CD4-positive, alpha-beta T cell treated with Interleukin-6 at 100 ng/mL for 8 hours (primary cell): ENCODE measurements at regions not wholly inside any gene's neighbourhood (a gene's known extent, or its start where the extent isn't known, plus 50 kb on each side); places are given as distances from the start of the nearest gene placed in this dataset.
"Not testable (repeated sequence)": the region's sequence is repeated elsewhere in the genome, so short reads cannot be mapped to it uniquely, and the experiment has no call there.

ENCODE experiments used
- DNase-seq: peaks from one replicate; pipeline ENCODE4 v3.0.0-alpha.2; 2020; ENCODE audit warnings: mixed read lengths, low spot score

GRCh38 chr16:29234536-29235275 lies 171.8 kb downstream of the NPIPB11 start:
- DNase-seq, result not testable (repeated sequence)

GRCh38 chr16:29233705-29234404 lies 172.7 kb downstream of the NPIPB11 start:
- not testable (repeated sequence) for DNase-seq

DNA sequence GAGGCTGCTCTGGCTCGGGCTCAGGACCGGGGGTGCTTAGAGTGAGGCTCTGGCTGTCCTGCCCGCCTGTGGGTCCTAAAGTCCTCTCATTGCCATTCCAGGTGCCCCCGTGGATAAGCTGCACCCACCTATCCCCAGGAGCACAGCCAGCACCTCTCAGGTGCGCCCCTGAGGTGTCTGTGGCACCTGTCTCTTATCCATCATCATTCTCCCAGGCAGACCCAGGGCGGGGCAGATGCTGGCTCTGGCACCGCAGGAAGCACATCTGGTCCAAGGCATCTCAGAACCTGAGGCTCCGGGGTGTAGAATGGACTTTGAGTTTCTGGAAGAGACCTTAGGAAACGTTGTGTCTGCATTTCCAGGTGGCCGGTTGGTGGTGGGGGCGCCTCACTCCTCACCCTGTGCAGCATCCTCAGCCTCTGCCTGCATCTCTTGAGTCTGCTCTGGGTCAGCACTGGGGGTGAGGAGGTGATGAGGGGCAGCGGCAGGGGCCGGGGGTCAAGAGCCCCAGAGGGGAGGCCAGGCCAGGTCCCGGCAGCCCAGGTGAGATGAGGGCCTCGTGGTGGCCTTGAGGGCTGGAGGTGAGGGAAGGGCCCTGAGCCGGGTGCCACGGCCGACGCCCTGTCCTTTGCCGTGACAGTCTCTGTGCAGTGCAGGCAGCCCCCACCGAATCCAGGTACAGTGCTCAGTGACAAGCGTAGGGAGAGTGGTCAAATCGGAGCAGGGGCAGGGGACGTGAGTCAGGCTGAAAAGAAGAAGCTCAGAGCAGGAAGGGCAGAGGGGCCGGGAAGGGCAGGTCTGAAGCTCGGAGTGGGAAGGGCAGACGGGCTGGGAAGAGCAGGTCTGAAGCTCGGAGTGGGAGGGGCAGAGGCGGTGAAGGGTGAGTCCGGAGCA lies 173.5 kb downstream of the NPIPB11 start:
- no peak for DNase-seq

DNA sequence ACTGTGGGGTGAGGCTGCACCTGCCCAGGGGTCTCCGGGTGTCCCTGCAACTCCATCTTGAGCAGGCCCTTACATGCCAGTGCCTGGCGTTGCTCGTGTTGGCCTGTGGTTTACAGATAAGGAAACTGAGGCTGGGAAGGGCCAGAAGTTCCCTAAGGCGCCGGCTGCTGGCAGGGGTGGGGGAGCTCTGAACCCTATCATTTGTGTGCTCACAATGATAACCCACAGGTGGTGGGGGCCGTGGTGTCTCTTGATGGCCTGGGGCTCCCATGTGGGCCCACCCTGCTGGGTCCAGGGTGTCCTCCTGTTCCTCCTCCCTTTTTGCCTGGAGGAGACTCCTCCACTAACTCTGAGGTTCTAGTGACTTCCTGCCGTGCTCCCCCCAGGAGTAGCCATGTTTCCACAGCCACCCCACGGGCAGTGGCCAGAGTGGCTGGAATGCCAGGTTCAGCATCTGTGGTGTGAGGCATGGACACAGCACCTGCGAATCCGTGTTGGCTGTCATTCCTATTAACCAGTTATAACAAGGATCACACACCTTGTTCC lies 174.3 kb downstream of the NPIPB11 start:
- DNase-seq, result not testable (repeated sequence)

- no peak for DNase-seq
These were observed 175.3 kb downstream of the NPIPB11 start for GRCh38 chr16:29231244-29231643.

GRCh38 chr16:29230671-29231096 lies 175.8 kb downstream of the NPIPB11 start:
- DNase-seq, result no peak

DNA sequence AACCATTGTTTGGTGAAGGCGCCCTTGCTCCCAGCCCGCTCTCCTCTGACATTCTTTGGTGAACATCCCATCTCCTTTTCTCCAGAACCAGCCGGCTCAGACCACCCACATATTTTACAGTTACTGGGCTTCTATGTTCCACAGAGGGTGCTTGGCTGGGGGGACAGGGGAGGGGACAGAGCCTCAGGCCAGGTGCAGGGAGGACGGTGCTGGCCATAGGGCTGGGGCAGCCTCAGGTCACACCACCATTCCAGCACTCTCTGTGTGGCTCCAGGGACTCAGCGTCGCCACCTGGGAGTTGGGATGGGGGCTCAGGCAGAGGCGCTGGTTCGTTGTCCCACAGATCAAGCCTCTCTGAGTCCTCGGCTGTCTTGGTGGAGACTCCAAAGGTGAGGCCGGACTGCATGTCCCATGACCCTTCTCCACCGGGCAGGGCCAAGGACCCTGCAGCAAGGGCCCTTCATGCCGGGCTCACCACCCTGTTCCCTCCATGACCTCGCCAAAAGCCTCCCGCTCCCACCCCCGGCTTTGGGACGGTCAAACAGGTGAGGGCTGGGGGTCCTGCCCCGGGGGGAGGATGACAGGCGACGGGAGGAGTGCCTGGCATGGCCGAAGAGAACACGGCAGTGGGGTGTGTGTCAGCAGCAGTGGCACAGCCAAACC lies 176.4 kb downstream of the NPIPB11 start:
- DNase-seq, result not testable (repeated sequence)

DNA sequence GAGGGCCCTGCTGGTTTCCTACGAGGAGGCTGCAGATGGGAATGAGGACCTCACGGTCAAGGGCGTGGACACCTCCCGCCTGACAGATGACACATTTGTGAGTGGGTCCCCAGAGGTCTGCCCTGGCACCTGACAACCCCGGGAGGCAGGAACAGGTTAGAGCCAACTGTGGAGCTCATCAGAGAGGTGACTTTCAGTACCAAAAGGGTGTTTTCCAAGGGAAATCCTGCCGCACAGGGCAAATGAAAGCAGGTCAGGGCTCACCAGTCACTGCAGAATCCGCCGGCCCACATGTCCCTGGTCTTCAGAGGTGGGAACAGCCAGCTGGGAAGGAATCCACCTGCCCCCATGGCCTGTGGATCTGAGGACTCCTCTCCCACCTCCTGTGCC lies 176.9 kb downstream of the NPIPB11 start:
- not testable (repeated sequence) for DNase-seq

GRCh38 chr16:29228664-29229611 lies 177.6 kb downstream of the NPIPB11 start:
- not testable (repeated sequence) for DNase-seq

GRCh38 chr16:29227751-29228663 lies 178.5 kb downstream of the NPIPB11 start:
- peak; percentile 46 for DNase-seq

DNA sequence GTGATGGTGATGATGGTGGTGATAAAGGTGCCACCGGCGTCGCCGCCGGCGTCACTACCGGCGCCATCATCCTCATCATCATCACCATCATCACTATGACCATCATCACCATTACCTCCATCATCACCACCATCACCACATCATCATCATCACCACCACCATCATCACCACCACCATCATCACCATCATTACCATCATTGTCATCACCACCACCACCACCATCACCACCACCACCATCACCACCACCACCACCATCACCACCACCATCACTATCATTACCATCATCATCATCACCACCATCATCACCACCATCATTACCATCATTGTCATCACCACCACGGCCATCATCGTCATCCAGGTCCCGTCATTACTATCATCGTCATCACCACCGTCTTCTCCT lies 179.7 kb downstream of the NPIPB11 start:
- no peak for DNase-seq

GRCh38 chr16:29224675-29225074 lies 181.8 kb downstream of the NPIPB11 start:
- DNase-seq, result not testable (repeated sequence)

GRCh38 chr16:29222615-29223014 lies 183.9 kb downstream of the NPIPB11 start:
- DNase-seq, result not testable (repeated sequence)

DNA sequence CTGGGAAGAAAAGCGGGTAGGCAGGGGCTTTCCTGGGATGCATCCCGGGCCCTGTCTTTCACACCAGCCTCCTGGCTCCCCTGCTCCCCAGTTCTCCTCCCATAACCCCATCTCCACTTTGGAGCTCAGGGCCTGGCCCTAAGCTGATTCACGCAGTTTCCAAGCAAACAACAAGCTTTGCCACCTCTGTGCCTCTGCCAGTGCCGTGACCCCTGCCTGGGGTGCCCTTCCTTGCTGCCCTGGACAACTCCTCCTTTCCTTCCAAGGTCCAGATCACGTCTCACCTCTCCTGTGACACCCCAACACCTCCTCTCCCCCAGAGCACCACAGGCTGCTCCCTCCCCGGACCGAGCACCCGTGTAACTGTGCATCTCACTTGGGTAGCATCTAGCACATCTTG lies 184.5 kb downstream of the NPIPB11 start:
- DNase-seq, result not testable (repeated sequence)

GRCh38 chr16:29221281-29221955 lies 185.1 kb downstream of the NPIPB11 start:
- not testable (repeated sequence) for DNase-seq

DNA sequence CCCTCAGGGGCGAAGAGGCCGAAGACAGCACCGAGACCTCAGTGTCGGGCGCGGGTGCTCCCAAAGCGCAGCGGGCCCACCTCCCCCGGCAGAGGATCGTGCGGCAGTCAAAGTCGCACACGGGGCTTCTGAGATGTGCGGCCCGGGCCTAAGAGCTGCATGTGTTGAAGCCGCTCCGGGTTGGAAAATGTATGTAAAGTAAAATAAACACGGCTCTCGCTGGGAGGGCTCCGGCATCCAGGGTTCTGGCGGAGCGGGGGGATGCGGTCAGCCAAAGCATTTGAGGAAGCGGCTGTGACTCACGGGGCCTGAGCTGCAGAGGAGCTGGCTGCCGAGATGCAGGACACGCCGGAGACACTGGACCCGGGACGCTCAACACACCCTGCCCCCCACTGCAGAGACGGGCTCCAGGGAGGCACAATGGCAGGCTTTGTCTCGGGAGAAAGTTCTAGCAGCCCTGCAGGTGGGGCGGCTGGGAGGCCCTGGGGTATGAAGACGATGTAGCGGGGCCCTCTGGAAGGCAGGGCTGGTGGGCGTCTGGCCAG lies 185.8 kb downstream of the NPIPB11 start:
- not testable (repeated sequence) for DNase-seq

- DNase-seq, result not testable (repeated sequence)
These were observed 186.4 kb downstream of the NPIPB11 start for GRCh38 chr16:29219966-29220646.

GRCh38 chr16:29219562-29219961 lies 186.9 kb downstream of the NPIPB11 start:
- not testable (repeated sequence) for DNase-seq
